ACHN (cell line): ENCODE measurements at regions not wholly inside any gene's neighbourhood (a gene's known extent, or its start where the extent isn't known, plus 50 kb on each side); places are given as distances from the start of the nearest gene placed in this dataset.
A peak's percentile ranks its signal among the peaks of the same experiment; 100 is the strongest.

ENCODE experiments used
- DNase-seq: peaks from one replicate; pipeline ENCODE4 v3.0.0-alpha.2; 2015
- in situ Hi-C: cut with HindIII; loops from 2 replicates; pipeline ENCODE4 v1.10.0; 2017; ENCODE audit warnings: low sequenced_read_pairs, low pct_ligation_motif_present, low pct_unique_long_range_greater_than_20kb

GRCh38 chr4:183838987-183839712, 66.0 kb upstream of the STOX2 start:
- in situ Hi-C loops, result no loop called here
- peak; percentile 22 for DNase-seq

GRCh38 chr4:183840311-183840710, 64.8 kb upstream of the STOX2 start:
- DNase-seq, result peak; percentile 68
- in situ Hi-C loops, result no loop called here

- no peak for DNase-seq
- in situ Hi-C loops, result no loop called here
These were observed 64.1 kb upstream of the STOX2 start for GRCh38 chr4:183841001-183841400.

GRCh38 chr4:183842129-183842528, 63.0 kb upstream of the STOX2 start:
- in situ Hi-C loops, result no loop called here
- no peak for DNase-seq

GRCh38 chr4:183843248-183843671, 61.8 kb upstream of the STOX2 start:
- in situ Hi-C loops, result no loop called here
- DNase-seq, result no peak

GRCh38 chr4:183846951-183847350, 58.2 kb upstream of the STOX2 start:
- DNase-seq, result no peak
- in situ Hi-C loops, result no loop called here

GRCh38 chr4:183848805-183849204, 56.3 kb upstream of the STOX2 start:
- in situ Hi-C loops, result no loop called here
- no peak for DNase-seq

GRCh38 chr4:183852910-183853547, 52.1 kb upstream of the STOX2 start:
- in situ Hi-C loops, result no loop called here
- DNase-seq, result no peak

GRCh38 chr4:183853548-183853940, 51.6 kb upstream of the STOX2 start:
- DNase-seq, result no peak
- in situ Hi-C loops, result no loop called here
